GM21786 (cell line): ENCODE measurements at regions not wholly inside any gene's neighbourhood (a gene's known extent, or its start where the extent isn't known, plus 50 kb on each side); places are given as distances from the start of the nearest gene placed in this dataset.

Experiments
- ATAC-seq: cut with Tn5 transposase; IDR thresholded peaks from one replicate; pipeline ENCODE4 v1.9.1; 2021; ENCODE audit not compliant: unreplicated experiment

- no peak for ATAC-seq
These were observed 78.2 kb downstream of the IRF2BPL start for GRCh38 chr14:76950055-76951020.

- no peak for ATAC-seq
These were observed 79.5 kb downstream of the IRF2BPL start for GRCh38 chr14:76948976-76949375.

- no peak for ATAC-seq
These were observed 80.1 kb downstream of the IRF2BPL start for GRCh38 chr14:76948213-76948947.

GRCh38 chr14:76947838-76948184 lies 80.7 kb downstream of the IRF2BPL start:
- ATAC-seq = no peak

- peak; percentile 82 for ATAC-seq
These were observed 81.2 kb downstream of the IRF2BPL start for GRCh38 chr14:76947078-76947837.

DNA sequence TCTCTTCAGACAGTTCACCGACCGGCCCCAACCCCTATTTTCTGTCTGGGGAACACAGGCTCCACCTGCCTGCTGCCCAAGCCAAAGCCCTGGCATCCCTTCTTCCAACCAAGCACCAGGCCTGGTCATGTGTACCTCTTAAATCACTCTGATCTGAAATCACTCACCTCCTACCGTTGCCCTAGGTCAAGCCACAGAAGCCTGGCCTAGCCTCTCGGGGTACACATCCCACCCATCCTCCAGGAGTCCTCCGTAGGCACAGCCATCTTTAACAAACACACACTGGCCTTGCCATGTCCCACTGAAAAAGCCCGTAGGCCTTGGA lies 81.8 kb downstream of the IRF2BPL start:
- peak; percentile 6 for ATAC-seq

GRCh38 chr14:76943072-76943471 lies 85.4 kb downstream of the IRF2BPL start:
- no peak for ATAC-seq

DNA sequence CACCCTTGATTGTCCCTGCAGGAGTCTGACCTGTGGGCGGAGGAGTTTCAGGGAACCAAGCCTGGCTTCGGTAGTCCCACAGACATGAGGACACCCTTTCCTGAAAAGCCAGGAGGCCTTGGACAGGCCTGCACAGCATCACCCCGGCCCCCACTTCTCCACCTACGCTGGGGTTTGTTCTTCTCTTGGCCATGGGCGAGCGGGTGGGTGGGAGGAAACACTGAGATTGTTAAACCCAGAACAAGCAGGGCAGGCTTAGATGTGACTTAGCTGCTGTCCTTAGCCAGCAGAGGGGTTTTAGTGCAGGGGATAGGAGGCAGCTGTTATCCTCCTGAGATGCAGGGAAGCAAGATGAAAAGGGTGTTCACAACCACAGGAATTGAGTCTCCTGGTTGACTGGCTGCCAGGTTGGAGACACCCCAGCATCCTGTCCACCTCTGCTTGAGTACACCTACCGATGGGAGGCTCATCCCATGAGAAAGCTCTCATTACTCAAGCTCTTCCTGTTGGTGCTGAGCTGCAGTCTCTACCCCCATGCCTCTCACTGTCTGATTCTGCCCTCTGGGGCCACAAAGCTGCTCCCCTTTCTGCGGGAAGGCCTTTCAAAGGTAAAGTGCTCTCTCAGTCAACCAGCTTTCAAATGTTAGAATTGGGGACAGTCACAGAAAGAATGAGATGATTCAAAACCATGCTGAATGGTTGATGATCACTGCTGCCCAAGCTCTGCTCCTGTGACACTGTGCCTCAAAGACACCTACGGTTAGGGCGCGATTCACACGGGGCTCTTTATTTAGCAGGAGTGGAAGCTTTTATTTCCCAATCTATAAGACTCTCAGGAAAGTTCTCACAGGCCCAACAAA lies 86.3 kb downstream of the IRF2BPL start:
- no peak for ATAC-seq

DNA sequence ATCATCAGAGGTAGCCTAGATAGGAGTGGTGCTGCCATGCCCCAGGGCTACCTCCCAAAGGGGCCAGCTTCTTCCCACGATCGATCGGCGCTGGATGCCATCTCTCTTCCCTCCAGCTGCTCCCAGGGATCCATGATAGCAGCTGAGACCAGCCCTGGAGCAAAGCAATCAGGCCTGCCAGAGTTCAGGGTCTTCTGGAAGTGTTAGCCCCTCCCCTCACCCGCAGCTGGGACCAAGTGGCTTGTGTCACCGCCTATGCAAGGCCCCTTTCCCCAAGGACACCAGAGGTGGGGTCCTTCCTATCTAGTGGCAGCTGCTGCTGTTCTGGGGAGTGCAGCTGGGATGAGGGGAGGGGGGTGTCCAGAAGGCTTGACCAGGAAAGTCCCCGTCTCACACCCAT lies 87.0 kb downstream of the IRF2BPL start:
- no peak for ATAC-seq

DNA sequence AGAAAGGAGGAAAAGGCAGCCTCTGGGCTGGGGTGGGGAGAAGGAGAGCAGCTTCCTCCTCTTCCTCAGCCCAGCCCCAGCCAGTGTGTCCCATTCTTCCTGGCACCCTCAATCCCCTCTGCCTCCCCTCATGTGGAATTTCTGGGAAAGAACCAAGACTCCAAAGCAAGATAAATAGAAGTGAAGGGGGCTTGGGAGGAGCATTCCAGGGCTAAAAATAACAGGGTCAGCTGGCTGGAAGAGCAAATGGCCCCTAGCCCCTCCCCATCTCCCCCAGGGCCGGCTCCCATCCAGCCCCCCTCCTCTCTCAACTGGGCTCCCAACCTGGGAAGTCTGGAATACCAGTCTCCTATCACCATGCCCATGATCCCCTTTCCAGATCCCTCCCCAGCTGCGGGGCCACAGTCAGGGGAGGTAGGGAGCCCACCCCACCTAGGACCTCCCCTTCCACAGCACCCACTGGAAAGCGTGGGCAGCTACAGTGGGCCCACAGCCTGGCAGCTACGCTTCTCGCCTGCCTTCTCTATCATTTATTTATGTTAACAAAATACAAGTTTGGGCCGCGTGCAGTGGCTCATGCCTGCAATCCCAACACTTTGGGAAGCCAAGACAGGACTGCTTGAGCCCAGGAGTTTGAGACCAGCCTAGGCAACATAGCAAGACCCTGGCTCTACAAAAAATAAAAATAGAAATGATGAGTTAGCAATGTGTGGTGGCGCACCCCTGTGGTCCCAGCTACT lies 88.3 kb downstream of the IRF2BPL start:
- no peak for ATAC-seq

DNA sequence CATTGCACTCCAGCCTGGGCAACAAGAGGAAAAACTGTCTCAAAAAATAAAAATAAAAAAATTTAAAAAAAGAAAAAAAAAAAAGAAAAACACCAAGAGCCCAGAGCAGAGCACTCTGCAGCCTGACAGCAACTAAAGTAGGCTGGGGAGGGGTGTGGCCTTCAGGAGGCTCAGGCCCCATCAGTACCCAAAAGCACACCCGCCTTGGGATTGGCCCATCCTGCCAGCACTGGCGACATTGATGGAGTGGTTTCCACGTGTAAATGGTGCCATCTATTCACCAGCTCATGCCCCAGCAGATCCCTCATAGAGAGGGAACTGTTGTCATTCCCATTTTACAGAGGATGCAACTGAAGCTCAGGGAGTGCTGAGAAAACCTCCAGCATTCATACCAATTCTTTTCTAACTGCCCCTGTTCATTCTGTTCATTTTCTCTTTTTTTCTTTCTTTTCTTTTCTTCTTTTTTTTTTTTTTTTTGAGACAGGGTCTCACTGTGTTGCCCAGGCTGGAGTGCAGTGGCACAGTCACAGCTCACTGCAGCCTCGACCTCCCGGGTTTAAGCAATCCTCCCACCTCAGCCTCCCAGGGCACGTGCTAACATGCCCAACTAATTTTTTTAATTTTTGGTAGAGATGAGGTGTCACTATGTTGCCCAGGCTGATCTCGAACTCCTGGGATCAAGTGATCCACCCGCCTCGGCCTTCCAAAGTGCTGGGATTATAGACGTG lies 89.3 kb downstream of the IRF2BPL start:
- ATAC-seq = no peak

DNA sequence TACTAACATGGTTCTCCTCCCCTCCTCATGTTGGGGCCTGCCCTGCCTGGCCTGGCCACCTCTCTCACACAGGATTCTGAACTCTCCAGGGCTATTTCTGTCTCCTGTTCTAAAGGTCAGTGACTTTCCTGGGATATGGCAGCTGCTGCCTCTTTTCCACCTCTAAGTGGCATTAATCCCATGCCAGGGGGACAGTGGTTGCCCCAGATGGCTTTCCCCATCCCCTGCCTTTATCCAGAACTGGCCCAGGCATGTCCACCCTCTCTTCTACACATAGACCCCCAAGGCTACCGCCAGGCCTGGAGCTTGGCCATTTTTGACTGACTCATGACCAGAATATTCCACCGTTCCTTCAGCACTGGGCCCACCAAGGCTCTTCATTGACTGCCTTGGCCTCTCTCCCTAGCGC lies 90.4 kb downstream of the IRF2BPL start:
- no peak for ATAC-seq

GRCh38 chr14:76937181-76938091 lies 91.1 kb downstream of the IRF2BPL start:
- no peak for ATAC-seq

DNA sequence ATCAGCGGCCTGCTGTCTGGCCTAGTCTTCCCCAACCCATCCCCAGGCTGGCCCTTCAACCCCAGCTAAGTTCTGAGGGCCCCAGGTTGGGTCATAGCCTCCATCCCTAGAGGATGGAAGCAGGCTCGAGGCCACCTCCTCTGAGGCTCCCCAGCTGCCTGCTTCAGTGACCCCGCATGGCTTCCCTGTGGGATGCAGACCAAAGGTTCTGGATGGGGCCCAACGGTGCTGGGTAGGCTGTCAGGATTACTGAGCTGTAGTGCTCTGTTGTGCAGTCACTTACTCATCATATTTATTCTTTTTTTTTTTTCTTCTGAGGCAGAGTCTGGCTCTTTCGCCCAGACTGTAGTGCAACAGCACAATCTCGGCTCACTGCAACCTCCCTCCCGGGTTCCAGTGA lies 92.0 kb downstream of the IRF2BPL start:
- no peak for ATAC-seq

GRCh38 chr14:76933515-76933914 lies 95.0 kb downstream of the IRF2BPL start:
- ATAC-seq = no peak

DNA sequence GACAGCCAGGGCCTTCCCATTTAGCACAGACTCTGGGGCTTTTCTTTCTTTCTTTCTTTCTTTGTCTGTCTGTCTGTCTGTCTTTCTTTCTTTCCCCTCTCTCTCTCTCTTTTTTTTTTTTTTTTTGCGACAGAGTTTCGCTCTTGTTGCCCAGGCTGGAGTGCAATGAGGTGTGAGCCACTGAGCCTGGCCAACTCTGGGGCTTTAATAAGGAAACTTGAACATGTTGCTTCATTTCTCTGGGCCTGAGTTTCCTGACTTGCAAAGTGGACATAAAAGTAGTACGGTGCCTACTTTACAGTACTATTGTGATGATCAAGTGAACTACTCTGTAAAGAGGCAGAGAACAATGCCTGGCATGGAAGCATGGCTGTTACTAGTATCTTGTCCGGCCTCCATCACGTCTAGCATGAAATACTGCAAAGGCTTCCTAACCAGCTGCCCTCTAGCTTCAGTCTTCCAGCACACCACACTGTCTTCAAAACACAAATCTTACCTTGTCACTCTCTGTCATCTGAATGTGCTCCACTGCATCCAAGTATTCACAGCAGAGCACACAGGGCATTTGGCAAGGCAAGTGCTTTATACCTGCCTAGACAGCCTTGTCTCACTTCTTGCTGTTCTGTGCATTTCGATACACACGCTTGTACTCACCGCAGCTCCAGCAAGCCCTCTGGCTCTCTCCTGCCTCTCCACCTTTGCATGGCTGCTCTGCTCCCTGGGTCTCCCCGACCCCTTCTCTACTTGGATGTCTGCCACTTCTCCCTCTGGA lies 96.7 kb downstream of the IRF2BPL start:
- ATAC-seq = no peak

- ATAC-seq = no peak
These were observed 98.0 kb downstream of the IRF2BPL start for GRCh38 chr14:76930549-76930948.

DNA sequence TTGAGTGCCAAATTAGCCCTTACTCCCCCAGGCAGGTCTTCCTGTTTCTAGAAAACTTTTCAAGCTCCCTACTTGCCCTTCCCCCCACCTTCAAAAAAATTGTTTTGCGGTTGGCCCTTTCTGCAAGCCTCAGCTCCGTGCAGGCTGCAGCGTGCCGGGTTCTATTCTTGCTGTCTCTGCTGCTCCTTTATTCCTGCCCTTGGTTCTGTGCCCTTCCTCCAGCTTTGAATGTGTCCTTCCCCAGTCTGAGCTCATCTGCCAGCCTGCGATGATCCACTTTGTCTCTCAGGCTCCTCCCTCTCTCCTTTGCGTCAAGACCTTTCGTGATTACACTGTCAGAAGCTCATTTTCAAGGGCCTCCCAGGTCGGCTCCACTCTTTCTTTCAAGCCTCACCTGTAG lies 98.6 kb downstream of the IRF2BPL start:
- ATAC-seq = no peak
